ENCODE measurements at regions not wholly inside any gene's neighbourhood (a gene's known extent, or its start where the extent isn't known, plus 50 kb on each side); places are given as distances from the start of the nearest gene placed in this dataset.

- Histone ChIP-seq H3K79me2 (ENCODE audit: control insufficient read depth, insufficient read depth, low read length) (no peaks in the 10 kb centered on the region), H3K27me3 (ENCODE audit: control insufficient read depth in 2 of 2, insufficient read depth in 2 of 2, low read length in 2 of 2) (no peaks in the 10 kb centered on the region), H3K36me3 (ENCODE audit: control insufficient read depth in 2 of 2, extremely low read depth in 1 of 2, insufficient read depth in 2 of 2, low read length in 2 of 2) (no peaks in the 10 kb centered on the region), H3K4me1 (ENCODE audit: control insufficient read depth, extremely low read depth, insufficient read depth, low read length) (no peaks in the 10 kb centered on the region), H3K9me1 (replicated peaks; ENCODE audit: control insufficient read depth, extremely low read depth, insufficient read depth, low read length) (no peaks in the 10 kb centered on the region), H3K9me3 (replicated peaks; ENCODE audit: control insufficient read depth, insufficient read depth, low read length) (peaks cover 5% of the 10 kb centered on the region), H4K20me1 (replicated peaks; ENCODE audit: control insufficient read depth, extremely low read depth, insufficient read depth, low read length) (no peaks in the 10 kb centered on the region), H3K4me3 (replicated peaks in 1 of 3; ENCODE audit: insufficient read depth in 1 of 3, low read depth in 1 of 3, low read length in 3 of 3) (no peak overlapping the region), H3K4me2 (ENCODE audit: insufficient read depth, low read length) (no peak overlapping the region), H3K9ac (replicated peaks; ENCODE audit: extremely low read depth, insufficient read depth, low read length) (no peak overlapping the region), H3K27ac (ENCODE audit: insufficient read depth, low read depth, low read length) (no peak overlapping the region), H2AFZ (ENCODE audit: low read depth, low read length) (no peak overlapping the region)
- FAIRE-seq (no peak), DNase-seq (ENCODE audit: low read depth, low spot score) (no peak)
- TF ChIP-seq GATA2 (IDR thresholded peaks at IDR 0.05; ENCODE audit: insufficient read depth, insufficient read length, low read depth, low read length) (no peak), POLR2AphosphoS5 (IDR thresholded peaks at IDR 0.05; ENCODE audit: insufficient read depth, low read depth, low read length) (no peak), MAX (IDR thresholded peaks at IDR 0.05; ENCODE audit: insufficient read depth, insufficient read length) (no peak), MYC (IDR thresholded peaks at IDR 0.05; ENCODE audit: low read depth, low read length) (no peak), CTCF (IDR thresholded peaks at IDR 0.05; ENCODE audit: extremely low read depth in 1 of 2, insufficient read depth in 1 of 2, low read depth in 1 of 2, low read length in 2 of 2) (no peak), JUN (IDR thresholded peaks at IDR 0.05; ENCODE audit: borderline replicate concordance, insufficient read depth, insufficient read length, low read depth) (no peak)
- CTCF ChIA-PET: no interaction called here
- dilution Hi-C loops (cut with MboI; ENCODE audit: extremely low pct_ligation_motif_present, low sequenced_read_pairs) (no loop called here), intact Hi-C loops (cut with micrococcal nuclease) (no loop called here)
- no TSS peak for BruUV-seq (replicated peaks)
- POLR2A ChIA-PET: no interaction called here
These were observed 1059.8 kb downstream of the UQCRFS1 start for GRCh38 chr19:28153123-28153522.

- DNase-seq (ENCODE audit: low read depth, low spot score): no peak
- no TSS peak for BruUV-seq (replicated peaks)
- Histone ChIP-seq H3K9me3 (replicated peaks; ENCODE audit: control insufficient read depth, insufficient read depth, low read length) (peaks cover 12% of the 10 kb centered on the region), H3K27me3 (ENCODE audit: control insufficient read depth in 2 of 2, insufficient read depth in 2 of 2, low read length in 2 of 2) (no peaks in the 10 kb centered on the region), H3K79me2 (ENCODE audit: control insufficient read depth, insufficient read depth, low read length) (no peaks in the 10 kb centered on the region), H4K20me1 (replicated peaks; ENCODE audit: control insufficient read depth, extremely low read depth, insufficient read depth, low read length) (no peaks in the 10 kb centered on the region), H3K4me3 (replicated peaks in 1 of 3; ENCODE audit: insufficient read depth in 1 of 3, low read depth in 1 of 3, low read length in 3 of 3) (no peak overlapping the region), H3K4me2 (ENCODE audit: insufficient read depth, low read length) (no peak overlapping the region), H2AFZ (ENCODE audit: low read depth, low read length) (no peak overlapping the region), H3K9me1 (replicated peaks; ENCODE audit: control insufficient read depth, extremely low read depth, insufficient read depth, low read length) (no peaks in the 10 kb centered on the region), H3K36me3 (ENCODE audit: control insufficient read depth in 2 of 2, extremely low read depth in 1 of 2, insufficient read depth in 2 of 2, low read length in 2 of 2) (no peaks in the 10 kb centered on the region), H3K9ac (replicated peaks; ENCODE audit: extremely low read depth, insufficient read depth, low read length) (no peak overlapping the region), H3K27ac (ENCODE audit: insufficient read depth, low read depth, low read length) (no peak overlapping the region), H3K4me1 (ENCODE audit: control insufficient read depth, extremely low read depth, insufficient read depth, low read length) (no peaks in the 10 kb centered on the region)
- TF ChIP-seq POLR2A (IDR thresholded peaks at IDR 0.05; ENCODE audit: low read depth, low read length) (no peak), JUN (IDR thresholded peaks at IDR 0.05; ENCODE audit: borderline replicate concordance, insufficient read depth, insufficient read length, low read depth) (no peak), FOS (IDR thresholded peaks at IDR 0.05; ENCODE audit: borderline replicate concordance, insufficient read depth, low read length) (no peak), MYC (IDR thresholded peaks at IDR 0.05; ENCODE audit: low read depth, low read length) (no peak), MAX (IDR thresholded peaks at IDR 0.05; ENCODE audit: insufficient read depth, insufficient read length) (no peak), GATA2 (IDR thresholded peaks at IDR 0.05; ENCODE audit: insufficient read depth, insufficient read length, low read depth, low read length) (no peak), CTCF (IDR thresholded peaks at IDR 0.05; ENCODE audit: extremely low read depth in 1 of 2, insufficient read depth in 1 of 2, low read depth in 1 of 2, low read length in 2 of 2) (no peak), POLR2AphosphoS5 (IDR thresholded peaks at IDR 0.05; ENCODE audit: insufficient read depth, low read depth, low read length) (no peak), EZH2 (IDR thresholded peaks at IDR 0.05; ENCODE audit: borderline replicate concordance, low read depth, low read length, severe bottlenecking) (no peak)
- POLR2A ChIA-PET: no interaction called here
- no peak for FAIRE-seq
- CTCF ChIA-PET: no interaction called here
- dilution Hi-C loops (cut with MboI; ENCODE audit: extremely low pct_ligation_motif_present, low sequenced_read_pairs) (no loop called here), intact Hi-C loops (cut with micrococcal nuclease) (no loop called here)
These were observed 1060.8 kb downstream of the UQCRFS1 start for GRCh38 chr19:28152195-28152594.

Data from endothelial cell of umbilical vein (primary cell).